Activated T-helper 2 cell treated with anti-CD3 and anti-CD28 coated beads, Interferon-gamma antibody, Interleukin-2, Interleukin-4, amounts not matched to agents 10 μg/mL and 5 μg/mL and 100 μg/mL, durations not matched to agents 14 hours and 24 hours and 36 hours (primary cell): ENCODE measurements at regions not wholly inside any gene's neighbourhood (a gene's known extent, or its start where the extent isn't known, plus 50 kb on each side); places are given as distances from the start of the nearest gene placed in this dataset.

ENCODE experiments used
- DNase-seq: peaks from one replicate; pipeline ENCODE4 v3.0.0; 2021; ENCODE audit warnings: low spot score
- H3K27ac Mint-ChIP-seq: one replicate; pipeline ENCODE4 v1.8.0; 2021; ENCODE audit warnings: mixed read lengths
- H3K27me3 Mint-ChIP-seq: one replicate; pipeline ENCODE4 v1.8.0; 2021; ENCODE audit warnings: low read depth, mixed read lengths
- H3K36me3 Mint-ChIP-seq: one replicate; pipeline ENCODE4 v1.8.0; 2021; ENCODE audit warnings: low read depth, mixed read lengths
- H3K4me1 Mint-ChIP-seq: one replicate; pipeline ENCODE4 v1.8.0; 2021; ENCODE audit warnings: low read depth, mixed read lengths
- H3K4me3 Mint-ChIP-seq: one replicate; pipeline ENCODE4 v1.8.0; 2021; ENCODE audit warnings: low read depth, mild to moderate bottlenecking, moderate library complexity, mixed read lengths
- H3K9me3 Mint-ChIP-seq: one replicate; pipeline ENCODE4 v1.8.0; 2021; ENCODE audit warnings: mixed read lengths
- intact Hi-C: fragments of 100-400 bp; cut with micrococcal nuclease; formaldehyde crosslinking; loops from one replicate; pipeline ENCODE4 v1.15.1; 2023

GRCh38 chr1:3954170-3955169, 54.4 kb upstream of the C1orf174 start:
- Mint-ChIP-seq H3K27me3 (peaks cover 2% of the 10 kb centered on the region), H3K4me3 (no peak overlapping the region), H3K27ac (no peak overlapping the region), H3K36me3 (no peaks in the 10 kb centered on the region), H3K9me3 (no peaks in the 10 kb centered on the region), H3K4me1 (no peaks in the 10 kb centered on the region)
- DNase-seq = no peak
- intact Hi-C loops = no loop called here

- Mint-ChIP-seq H3K4me1 (no peaks in the 10 kb centered on the region), H3K4me3 (no peak overlapping the region), H3K27ac (no peak overlapping the region), H3K9me3 (no peaks in the 10 kb centered on the region), H3K36me3 (no peaks in the 10 kb centered on the region), H3K27me3 (peaks cover 2% of the 10 kb centered on the region)
- intact Hi-C loops = no loop called here
- no peak for DNase-seq
These were observed 55.2 kb upstream of the C1orf174 start for GRCh38 chr1:3955196-3955772.

- no peaks in the 10 kb centered on the region for H3K4me1 Mint-ChIP-seq
- no peak overlapping the region for H3K4me3 Mint-ChIP-seq
- no peak for DNase-seq
- no peaks in the 10 kb centered on the region for H3K9me3 Mint-ChIP-seq
- no peaks in the 10 kb centered on the region for H3K36me3 Mint-ChIP-seq
- peaks cover 2% of the 10 kb centered on the region for H3K27me3 Mint-ChIP-seq
- intact Hi-C loops = no loop called here
- H3K27ac Mint-ChIP-seq = no peak overlapping the region
These were observed 56.6 kb upstream of the C1orf174 start for GRCh38 chr1:3956527-3957170.

- no peaks in the 10 kb centered on the region for H3K4me1 Mint-ChIP-seq
- peaks cover 2% of the 10 kb centered on the region for H3K27me3 Mint-ChIP-seq
- intact Hi-C loops = no loop called here
- DNase-seq = no peak
- H3K27ac Mint-ChIP-seq = no peak overlapping the region
- H3K36me3 Mint-ChIP-seq = no peaks in the 10 kb centered on the region
- H3K4me3 Mint-ChIP-seq = no peak overlapping the region
- H3K9me3 Mint-ChIP-seq = no peaks in the 10 kb centered on the region
These were observed 59.3 kb upstream of the C1orf174 start for GRCh38 chr1:3959361-3959760.

GRCh38 chr1:3963554-3963953, 63.5 kb upstream of the C1orf174 start:
- no peaks in the 10 kb centered on the region for H3K36me3 Mint-ChIP-seq
- no peak overlapping the region for H3K4me3 Mint-ChIP-seq
- no peak for DNase-seq
- H3K9me3 Mint-ChIP-seq = no peaks in the 10 kb centered on the region
- H3K4me1 Mint-ChIP-seq = no peaks in the 10 kb centered on the region
- intact Hi-C loops = no loop called here
- H3K27ac Mint-ChIP-seq = no peak overlapping the region
- H3K27me3 Mint-ChIP-seq = no peaks in the 10 kb centered on the region

- H3K4me1 Mint-ChIP-seq = no peaks in the 10 kb centered on the region
- intact Hi-C loops = no loop called here
- no peak overlapping the region for H3K4me3 Mint-ChIP-seq
- no peak for DNase-seq
- no peaks in the 10 kb centered on the region for H3K36me3 Mint-ChIP-seq
- H3K27ac Mint-ChIP-seq = no peak overlapping the region
- H3K27me3 Mint-ChIP-seq = no peaks in the 10 kb centered on the region
- no peaks in the 10 kb centered on the region for H3K9me3 Mint-ChIP-seq
These were observed 65.6 kb upstream of the C1orf174 start for GRCh38 chr1:3965693-3966092.

- no peaks in the 10 kb centered on the region for H3K4me1 Mint-ChIP-seq
- intact Hi-C loops = no loop called here
- no peaks in the 10 kb centered on the region for H3K36me3 Mint-ChIP-seq
- DNase-seq = no peak
- H3K27me3 Mint-ChIP-seq = no peaks in the 10 kb centered on the region
- H3K4me3 Mint-ChIP-seq = no peak overlapping the region
- H3K9me3 Mint-ChIP-seq = no peaks in the 10 kb centered on the region
- H3K27ac Mint-ChIP-seq = no peak overlapping the region
These were observed 68.8 kb upstream of the C1orf174 start for GRCh38 chr1:3968851-3969250.

- no peak for DNase-seq
- Mint-ChIP-seq H3K27ac (no peak overlapping the region), H3K4me1 (no peaks in the 10 kb centered on the region), H3K27me3 (no peaks in the 10 kb centered on the region), H3K9me3 (no peaks in the 10 kb centered on the region), H3K4me3 (no peak overlapping the region), H3K36me3 (no peaks in the 10 kb centered on the region)
- intact Hi-C loops = no loop called here
These were observed 71.9 kb upstream of the C1orf174 start for GRCh38 chr1:3971981-3972380.

- intact Hi-C loops = no loop called here
- DNase-seq = no peak
- no peaks in the 10 kb centered on the region for H3K36me3 Mint-ChIP-seq
These were observed 76.0 kb upstream of the C1orf174 start for GRCh38 chr1:3975903-3976630.

GRCh38 chr1:3976821-3977220, 76.7 kb upstream of the C1orf174 start:
- H3K4me1 Mint-ChIP-seq = no peaks in the 10 kb centered on the region
- no peaks in the 10 kb centered on the region for H3K36me3 Mint-ChIP-seq
- no peaks in the 10 kb centered on the region for H3K27me3 Mint-ChIP-seq
- DNase-seq = no peak
- H3K4me3 Mint-ChIP-seq = no peak overlapping the region
- intact Hi-C loops = no loop called here
- no peak overlapping the region for H3K27ac Mint-ChIP-seq
- H3K9me3 Mint-ChIP-seq = no peaks in the 10 kb centered on the region

More at GRCh38 chr1:3975903-3976630, 76.0 kb upstream of the C1orf174 start:
- Mint-ChIP-seq H3K4me1 (no peaks in the 10 kb centered on the region), H3K27me3 (no peaks in the 10 kb centered on the region), H3K27ac (no peak overlapping the region), H3K9me3 (no peaks in the 10 kb centered on the region), H3K4me3 (no peak overlapping the region)

- Mint-ChIP-seq H3K36me3 (no peaks in the 10 kb centered on the region), H3K9me3 (no peaks in the 10 kb centered on the region), H3K27me3 (peaks cover 4% of the 10 kb centered on the region), H3K4me1 (no peaks in the 10 kb centered on the region), H3K27ac (no peak overlapping the region), H3K4me3 (no peak overlapping the region)
- intact Hi-C loops = no loop called here
- no peak for DNase-seq
These were observed 78.3 kb upstream of the C1orf174 start for GRCh38 chr1:3978196-3978989.

- Mint-ChIP-seq H3K27ac (no peak overlapping the region), H3K27me3 (peaks cover 4% of the 10 kb centered on the region), H3K36me3 (no peaks in the 10 kb centered on the region), H3K4me1 (no peaks in the 10 kb centered on the region), H3K4me3 (no peak overlapping the region), H3K9me3 (no peaks in the 10 kb centered on the region)
- intact Hi-C loops = no loop called here
- no peak for DNase-seq
These were observed 78.9 kb upstream of the C1orf174 start for GRCh38 chr1:3978990-3979325.
